IPS-15b (cell line): ENCODE measurements at regions not wholly inside any gene's neighbourhood (a gene's known extent, or its start where the extent isn't known, plus 50 kb on each side); places are given as distances from the start of the nearest gene placed in this dataset.
"Not testable (repeated sequence)": the region's sequence is repeated elsewhere in the genome, so short reads cannot be mapped to it uniquely, and the experiment has no call there.

Source experiments
- H3K27me3 ChIP-seq: one replicate; pipeline ENCODE4 v1.6.1; 2013; ENCODE audit warnings: low read length; ENCODE audit not compliant: control insufficient read depth, insufficient read depth
- H3K36me3 ChIP-seq: one replicate; pipeline ENCODE4 v1.6.1; 2013; ENCODE audit warnings: low read length; ENCODE audit not compliant: control insufficient read depth, insufficient read depth
- H3K4me1 ChIP-seq: one replicate; pipeline ENCODE4 v1.6.1; 2013; ENCODE audit warnings: mild to moderate bottlenecking, low read length; ENCODE audit not compliant: control insufficient read depth, insufficient read depth
- H3K4me3 ChIP-seq: one replicate; pipeline ENCODE4 v1.5.1; 2013; ENCODE audit warnings: low read depth, low read length
- H3K9ac ChIP-seq: one replicate; pipeline ENCODE4 v1.6.1; 2013; ENCODE audit warnings: low read depth, mild to moderate bottlenecking, low read length
- H3K9me3 ChIP-seq: one replicate; pipeline ENCODE4 v1.6.1; 2013; ENCODE audit warnings: mild to moderate bottlenecking, low read length; ENCODE audit not compliant: control insufficient read depth, insufficient read depth

DNA sequence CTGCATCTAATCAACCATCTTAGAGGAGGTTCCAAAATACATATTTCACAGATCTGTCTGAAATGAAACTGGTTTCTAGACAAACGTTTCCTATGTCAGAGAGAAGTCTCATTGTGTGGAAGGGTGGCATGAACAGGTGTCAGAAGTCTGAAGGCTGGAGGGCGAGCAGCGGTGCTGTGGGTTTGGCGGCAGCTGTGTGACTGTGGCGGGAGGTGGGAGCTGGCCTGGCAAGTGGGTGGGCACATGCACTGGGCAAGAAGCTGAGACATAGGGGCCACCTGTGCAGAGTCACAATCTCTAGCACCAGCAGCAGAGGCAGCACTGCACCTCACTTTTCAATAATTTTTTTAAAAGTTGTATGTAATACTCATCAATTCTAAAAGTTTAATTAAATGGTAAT lies 346.3 kb downstream of the DSC3 start:
- H3K4me1 ChIP-seq: no peaks in the 10 kb centered on the region
- no peak overlapping the region for H3K9ac ChIP-seq
- no peaks in the 10 kb centered on the region for H3K27me3 ChIP-seq

DNA sequence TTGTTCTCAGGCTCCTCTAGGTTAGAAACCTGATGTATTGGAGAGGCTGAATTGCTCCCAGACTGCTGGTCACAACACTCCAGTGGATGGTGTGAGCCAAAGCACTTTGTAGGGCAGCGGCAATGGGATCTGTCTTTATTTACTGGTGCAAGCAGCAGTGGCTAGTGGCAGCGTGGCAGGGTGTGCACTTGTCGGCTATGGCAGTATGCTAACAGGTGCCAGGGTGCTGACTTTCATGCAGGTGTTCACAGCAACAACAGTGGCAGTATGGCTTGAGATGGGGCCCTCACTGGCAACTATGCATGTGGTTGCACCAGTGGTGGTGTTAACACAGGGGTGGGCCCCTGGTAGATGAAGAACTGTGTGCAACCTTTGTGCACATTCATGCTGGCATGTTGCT lies 347.8 kb downstream of the DSC3 start:
- no peaks in the 10 kb centered on the region for H3K27me3 ChIP-seq
- H3K36me3 ChIP-seq: no peaks in the 10 kb centered on the region
- no peak overlapping the region for H3K4me3 ChIP-seq
- no peaks in the 10 kb centered on the region for H3K9me3 ChIP-seq
- H3K9ac ChIP-seq: no peak overlapping the region
- H3K4me1 ChIP-seq: no peaks in the 10 kb centered on the region

More for the DNA sequence above, 346.3 kb downstream of the DSC3 start:
- H3K9me3 ChIP-seq: no peaks in the 10 kb centered on the region
- no peaks in the 10 kb centered on the region for H3K36me3 ChIP-seq
- H3K4me3 ChIP-seq: no peak overlapping the region

DNA sequence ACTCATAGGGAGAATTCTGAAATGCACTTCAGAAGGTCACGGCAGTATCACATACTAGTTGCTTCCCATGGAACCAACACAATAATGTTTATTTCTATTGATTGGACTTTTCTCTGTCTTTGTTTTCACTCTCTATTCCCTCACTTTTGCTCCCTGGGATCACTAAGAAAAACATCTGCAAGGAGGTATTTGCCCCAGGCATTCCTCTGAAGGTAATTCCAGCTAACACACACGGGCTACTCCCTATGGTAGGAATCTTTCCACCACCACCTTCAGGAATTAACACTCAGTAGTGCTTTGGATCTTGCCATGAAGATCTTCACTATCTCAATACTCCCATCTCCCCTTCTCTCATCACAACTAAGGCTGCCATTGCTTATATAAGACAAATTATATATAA lies 353.3 kb downstream of the DSC3 start:
- no peaks in the 10 kb centered on the region for H3K9me3 ChIP-seq
- H3K36me3 ChIP-seq: no peaks in the 10 kb centered on the region
- no peaks in the 10 kb centered on the region for H3K27me3 ChIP-seq
- no peak overlapping the region for H3K4me3 ChIP-seq
- H3K9ac ChIP-seq: no peak overlapping the region
- no peaks in the 10 kb centered on the region for H3K4me1 ChIP-seq

DNA sequence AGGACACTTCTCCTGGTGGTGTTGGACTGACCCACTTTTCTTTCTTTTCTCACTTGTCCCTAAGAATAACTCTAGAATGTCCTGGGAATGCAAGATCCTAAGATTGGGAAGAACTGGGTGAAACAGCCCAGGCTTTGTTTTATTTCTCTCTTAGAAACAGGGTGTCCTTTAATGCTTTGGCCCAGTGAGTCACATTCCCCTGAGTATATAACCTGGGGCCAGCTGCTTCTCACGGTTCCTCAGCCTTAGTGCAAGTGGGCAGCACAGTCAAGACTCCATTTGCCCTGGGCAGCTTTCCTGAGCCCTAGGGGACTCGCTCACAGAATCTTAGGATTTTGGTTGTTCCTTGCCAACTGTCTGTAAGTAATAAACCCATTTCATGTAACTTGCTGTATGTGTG lies 355.0 kb downstream of the DSC3 start:
- no peaks in the 10 kb centered on the region for H3K9me3 ChIP-seq
- no peaks in the 10 kb centered on the region for H3K27me3 ChIP-seq

DNA sequence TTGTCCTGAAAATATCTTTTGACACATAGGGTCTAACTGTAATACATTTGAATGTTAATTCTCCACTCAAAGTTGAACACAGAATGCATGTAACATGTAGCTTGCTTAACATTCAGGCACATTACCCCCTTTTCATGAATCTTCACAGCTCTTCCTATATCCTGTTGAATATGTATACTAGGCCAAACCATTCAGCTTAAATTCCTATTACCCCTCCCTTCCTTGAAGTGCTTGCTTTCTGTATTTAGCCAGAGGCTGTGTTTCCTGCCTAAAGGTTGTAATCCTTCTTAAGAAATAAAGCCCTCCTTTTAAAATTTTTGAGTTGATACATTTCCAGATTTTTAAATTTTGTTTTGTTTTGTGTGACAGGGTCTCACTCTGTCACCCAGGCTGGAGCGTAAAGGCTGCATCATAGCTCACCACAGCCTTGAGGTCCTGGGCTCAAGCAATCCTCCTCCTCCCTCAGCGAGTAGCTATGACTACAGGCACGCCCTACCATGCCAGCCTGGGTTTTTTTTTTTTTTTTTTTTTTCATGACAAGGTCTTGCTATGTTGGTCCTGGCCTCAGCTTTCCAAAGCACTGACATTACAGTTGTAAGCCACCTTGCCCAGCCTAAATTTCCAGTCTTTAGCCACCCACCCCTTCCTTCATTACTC lies 357.6 kb downstream of the DSC3 start:
- Histone ChIP-seq H3K27me3 (no peaks in the 10 kb centered on the region), H3K4me1 (no peaks in the 10 kb centered on the region), H3K9ac (no peak overlapping the region), H3K36me3 (no peaks in the 10 kb centered on the region), H3K9me3 (no peaks in the 10 kb centered on the region), H3K4me3 (no peak overlapping the region)

More for the DNA sequence above, 355.0 kb downstream of the DSC3 start:
- Histone ChIP-seq H3K4me3 (no peak overlapping the region), H3K4me1 (no peaks in the 10 kb centered on the region), H3K36me3 (no peaks in the 10 kb centered on the region), H3K9ac (no peak overlapping the region)

DNA sequence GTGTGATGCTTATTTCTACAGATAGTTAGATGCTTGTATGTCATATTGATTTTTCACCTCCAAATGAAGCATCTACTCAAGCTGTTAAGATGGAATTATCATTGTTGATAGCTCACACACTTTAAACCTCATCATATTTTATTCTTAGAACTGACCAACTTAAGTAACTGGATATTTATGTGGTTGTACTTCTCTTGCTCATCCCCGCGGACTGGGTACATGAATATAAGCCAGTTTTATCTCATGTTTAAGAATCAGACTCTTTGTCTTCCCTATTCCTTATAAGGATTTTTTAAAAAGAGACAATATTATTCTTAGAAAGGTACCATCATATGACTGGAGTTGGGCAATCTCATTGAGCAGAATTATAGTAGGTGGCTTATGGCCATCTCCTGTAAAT lies 358.7 kb downstream of the DSC3 start:
- no peaks in the 10 kb centered on the region for H3K36me3 ChIP-seq
- H3K4me1 ChIP-seq: no peaks in the 10 kb centered on the region
- no peaks in the 10 kb centered on the region for H3K9me3 ChIP-seq
- H3K27me3 ChIP-seq: no peaks in the 10 kb centered on the region
- no peak overlapping the region for H3K4me3 ChIP-seq
- no peak overlapping the region for H3K9ac ChIP-seq

DNA sequence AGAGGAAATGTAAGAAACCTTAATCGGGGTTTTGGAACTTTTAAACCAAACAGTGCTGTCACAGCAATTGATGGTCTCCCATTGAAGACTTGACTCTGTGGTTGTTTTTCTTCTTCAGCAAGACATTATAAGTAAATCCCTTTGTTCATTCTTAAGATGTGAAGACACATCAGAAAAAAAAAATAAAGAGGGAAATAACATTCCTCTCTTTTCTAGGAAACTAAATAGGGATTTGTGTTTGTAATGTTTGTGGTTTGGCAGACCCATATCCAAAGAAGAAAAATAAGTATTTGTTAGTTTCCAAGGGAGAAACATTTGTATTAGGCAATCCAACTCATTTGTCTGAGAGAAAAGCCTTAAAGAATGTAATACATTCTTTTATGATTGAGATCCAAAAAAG lies 359.9 kb downstream of the DSC3 start:
- Histone ChIP-seq H3K36me3 (no peaks in the 10 kb centered on the region), H3K4me3 (no peak overlapping the region), H3K9me3 (no peaks in the 10 kb centered on the region), H3K4me1 (no peaks in the 10 kb centered on the region), H3K9ac (no peak overlapping the region), H3K27me3 (no peaks in the 10 kb centered on the region)

DNA sequence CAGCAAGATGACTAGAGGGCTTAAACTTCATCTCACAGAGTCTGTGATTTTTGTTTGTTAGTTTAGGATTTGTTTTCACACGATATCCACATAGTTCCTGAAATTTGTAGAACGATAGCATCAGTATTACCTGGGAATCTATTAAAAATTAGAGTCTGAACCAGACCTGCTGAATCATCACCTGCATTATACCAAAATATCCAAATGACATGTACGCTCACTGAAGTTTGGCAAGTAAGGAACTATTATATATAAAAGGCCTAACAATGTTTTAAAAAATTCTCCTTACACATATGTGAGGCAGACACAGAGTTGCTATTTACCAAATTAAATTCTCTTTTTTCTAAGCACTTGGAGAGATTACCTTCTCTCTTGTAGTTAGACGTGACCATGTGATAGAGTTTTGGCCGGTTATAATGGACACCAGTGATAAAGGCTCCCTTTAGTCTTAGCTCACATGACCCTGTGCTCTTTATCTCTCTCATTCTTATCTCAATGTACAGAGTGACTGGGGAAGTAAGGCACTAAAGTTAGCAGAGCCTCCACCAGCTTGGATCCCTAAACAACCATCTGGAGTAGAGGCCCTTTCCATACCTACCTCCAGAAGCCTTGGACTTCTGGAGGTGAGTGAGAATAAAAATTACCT lies 363.1 kb downstream of the DSC3 start:
- no peaks in the 10 kb centered on the region for H3K4me1 ChIP-seq
- H3K9me3 ChIP-seq: no peaks in the 10 kb centered on the region
- no peaks in the 10 kb centered on the region for H3K36me3 ChIP-seq
- no peak overlapping the region for H3K9ac ChIP-seq
- no peak overlapping the region for H3K4me3 ChIP-seq
- no peaks in the 10 kb centered on the region for H3K27me3 ChIP-seq

DNA sequence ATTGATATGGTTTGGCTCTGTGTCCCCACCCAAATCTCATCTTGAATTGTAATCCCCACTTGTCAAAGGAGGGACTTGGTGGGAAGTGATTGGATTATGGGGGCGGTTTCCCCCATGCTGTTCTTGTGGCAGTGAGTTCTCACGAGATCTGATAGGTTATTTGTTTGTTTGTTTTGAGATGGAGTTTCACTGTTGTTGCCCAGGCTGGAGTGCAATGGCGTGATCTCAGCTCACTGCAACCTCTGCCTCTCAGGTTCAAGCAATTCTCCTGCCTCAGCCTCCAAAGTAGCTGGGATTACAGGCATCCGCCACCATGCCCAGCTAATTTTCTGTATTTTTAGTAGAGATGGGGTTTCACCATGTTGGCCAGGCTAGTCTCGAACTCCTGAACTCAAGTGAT lies 364.7 kb downstream of the DSC3 start:
- H3K4me1 ChIP-seq, H3K9ac ChIP-seq, H3K36me3 ChIP-seq, H3K9me3 ChIP-seq, H3K4me3 ChIP-seq, H3K27me3 ChIP-seq: not testable (repeated sequence)

DNA sequence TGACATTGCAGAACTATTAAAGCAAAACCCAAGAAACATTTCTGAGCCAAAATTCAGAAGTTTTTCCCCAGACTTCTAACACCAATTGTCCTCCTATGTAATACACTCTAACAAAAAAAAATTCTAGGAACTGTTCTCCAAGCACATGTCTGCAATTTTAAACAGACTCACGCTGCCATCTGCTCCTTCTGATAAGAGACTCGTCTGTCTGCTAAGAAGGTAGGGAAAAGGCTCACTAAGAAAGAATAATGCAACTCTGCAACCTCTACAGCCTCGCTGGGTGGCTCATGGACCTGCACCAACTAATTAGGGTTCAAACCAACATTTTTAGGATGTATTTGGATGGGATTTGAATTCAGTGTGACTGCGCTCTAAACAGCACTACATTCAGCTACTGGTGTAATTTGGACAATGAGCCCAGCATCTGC lies 366.5 kb downstream of the DSC3 start:
- Histone ChIP-seq H3K27me3 (no peaks in the 10 kb centered on the region), H3K9me3 (no peaks in the 10 kb centered on the region), H3K9ac (no peak overlapping the region), H3K4me3 (no peak overlapping the region), H3K4me1 (no peaks in the 10 kb centered on the region), H3K36me3 (no peaks in the 10 kb centered on the region)

DNA sequence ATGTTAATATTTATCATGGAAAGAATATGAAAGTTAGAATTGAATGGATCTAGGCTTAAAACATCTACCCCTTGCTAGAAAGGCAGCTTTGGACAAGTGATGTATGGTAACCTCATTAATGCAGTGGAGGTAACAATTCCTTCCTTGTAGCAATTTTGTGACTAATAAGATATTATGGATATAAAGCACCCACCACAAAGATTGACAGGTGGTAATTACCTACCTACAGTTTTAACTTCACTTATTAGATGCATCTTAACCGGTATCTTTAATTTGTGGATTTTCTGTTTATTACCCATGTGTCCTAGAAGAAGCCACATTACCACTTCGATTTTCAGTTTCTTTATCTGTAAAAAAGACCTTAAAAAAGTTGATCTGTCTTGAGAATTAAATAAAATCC lies 367.0 kb downstream of the DSC3 start:
- Histone ChIP-seq H3K9me3 (no peaks in the 10 kb centered on the region), H3K4me1 (no peaks in the 10 kb centered on the region), H3K27me3 (no peaks in the 10 kb centered on the region), H3K9ac (no peak overlapping the region), H3K36me3 (no peaks in the 10 kb centered on the region), H3K4me3 (no peak overlapping the region)

DNA sequence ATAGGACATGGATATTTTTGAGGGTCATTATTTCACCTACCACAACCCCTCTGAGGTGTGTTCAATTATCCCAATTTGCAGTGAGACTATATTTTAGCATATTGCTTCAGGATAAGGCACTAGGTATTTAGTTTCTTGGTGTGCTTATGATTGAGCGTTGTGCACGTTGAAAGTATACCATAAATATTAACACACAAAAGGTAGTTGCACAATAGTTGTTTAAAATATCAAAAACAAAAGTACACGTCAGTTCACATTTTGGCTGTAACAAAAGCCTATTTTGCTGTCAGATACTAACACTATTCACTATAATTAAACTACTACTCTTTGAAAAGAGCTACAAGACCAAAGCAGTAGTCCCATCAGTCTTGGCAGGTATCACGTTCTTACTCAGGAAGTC lies 367.5 kb downstream of the DSC3 start:
- Histone ChIP-seq H3K9ac (no peak overlapping the region), H3K36me3 (no peaks in the 10 kb centered on the region), H3K4me1 (no peaks in the 10 kb centered on the region), H3K27me3 (no peaks in the 10 kb centered on the region), H3K9me3 (no peaks in the 10 kb centered on the region), H3K4me3 (no peak overlapping the region)
